ENCODE measurements at regions not wholly inside any gene's neighbourhood (a gene's known extent, or its start where the extent isn't known, plus 50 kb on each side); places are given as distances from the start of the nearest gene placed in this dataset.

- TF ChIP-seq REST (IDR thresholded peaks at IDR 0.05; ENCODE audit: borderline replicate concordance) (peak; percentile 71), EP300 (conservative IDR thresholded peaks at IDR 0.05; ENCODE audit: poor library complexity, severe bottlenecking) (peak; percentile 89)
These were observed 478.1 kb downstream of the KLF5 start (continued) for GRCh38 chr13:73536865-73537264.

GRCh38 chr13:73535341-73535740, 476.5 kb downstream of the KLF5 start:
- H3K9ac ChIP-seq (ENCODE audit: low read length) = no peak overlapping the region
- no peak overlapping the region for H3K27ac ChIP-seq (ENCODE audit: low read length)
- H3K9me2 ChIP-seq (ENCODE audit: insufficient read depth, low read length) = no peaks in the 10 kb centered on the region
- H3F3A ChIP-seq (ENCODE audit: insufficient read depth, low read length, poor library complexity, severe bottlenecking) = peaks cover 9% of the 10 kb centered on the region
- H3K4me3 ChIP-seq (ENCODE audit: low read length) = no peak overlapping the region
- no peak overlapping the region for H2AFZ ChIP-seq (ENCODE audit: low read depth, low read length)
- H3K79me2 ChIP-seq (replicated peaks; ENCODE audit: insufficient read depth, low read length) = no peaks in the 10 kb centered on the region
- TF ChIP-seq TAF1 (IDR thresholded peaks at IDR 0.05; ENCODE audit: low read depth) (no peak), MXI1 (conservative IDR thresholded peaks at IDR 0.05; ENCODE audit: poor library complexity, severe bottlenecking) (no peak), POLR2AphosphoS5 (IDR thresholded peaks at IDR 0.05) (no peak), SMC3 (conservative IDR thresholded peaks at IDR 0.05; ENCODE audit: poor library complexity) (no peak), EP300 (conservative IDR thresholded peaks at IDR 0.05; ENCODE audit: poor library complexity, severe bottlenecking) (no peak), EZH2 (IDR thresholded peaks at IDR 0.05; ENCODE audit: borderline replicate concordance, insufficient read depth, low read length, poor library complexity, severe bottlenecking) (no peak)
- no peaks in the 10 kb centered on the region for H3K27me3 ChIP-seq (ENCODE audit: insufficient read depth, low read depth, low read length)
- H3K4me2 ChIP-seq (ENCODE audit: low read length) = no peak overlapping the region
- H4K20me1 ChIP-seq (ENCODE audit: insufficient read depth) = no peaks in the 10 kb centered on the region
- H3K9me3 ChIP-seq (ENCODE audit: low read length) = no peaks in the 10 kb centered on the region
- H3K36me3 ChIP-seq (ENCODE audit: insufficient read depth, low read length) = no peaks in the 10 kb centered on the region

GRCh38 chr13:73532987-73533510, 474.2 kb downstream of the KLF5 start:
- Histone ChIP-seq H3K4me2 (ENCODE audit: low read length) (no peak overlapping the region), H3K9ac (ENCODE audit: low read length) (no peak overlapping the region)

More at GRCh38 chr13:73532987-73533510, 474.2 kb downstream of the KLF5 start:
- Histone ChIP-seq H3K27ac (ENCODE audit: low read length) (no peak overlapping the region), H3K79me2 (replicated peaks; ENCODE audit: insufficient read depth, low read length) (no peaks in the 10 kb centered on the region), H3K4me3 (ENCODE audit: low read length) (no peak overlapping the region), H3F3A (ENCODE audit: insufficient read depth, low read length, poor library complexity, severe bottlenecking) (peaks cover 9% of the 10 kb centered on the region), H3K9me2 (ENCODE audit: insufficient read depth, low read length) (no peaks in the 10 kb centered on the region), H4K20me1 (ENCODE audit: insufficient read depth) (no peaks in the 10 kb centered on the region), H3K9me3 (ENCODE audit: low read length) (no peaks in the 10 kb centered on the region), H3K27me3 (ENCODE audit: insufficient read depth, low read depth, low read length) (no peaks in the 10 kb centered on the region), H2AFZ (ENCODE audit: low read depth, low read length) (no peak overlapping the region), H3K36me3 (ENCODE audit: insufficient read depth, low read length) (no peaks in the 10 kb centered on the region)
- TF ChIP-seq SMC3 (conservative IDR thresholded peaks at IDR 0.05; ENCODE audit: poor library complexity) = no peak
- TF ChIP-seq MXI1 (conservative IDR thresholded peaks at IDR 0.05; ENCODE audit: poor library complexity, severe bottlenecking) = no peak
- TF ChIP-seq REST (IDR thresholded peaks at IDR 0.05; ENCODE audit: borderline replicate concordance) = no peak
- no peak for TF ChIP-seq POLR2AphosphoS5 (IDR thresholded peaks at IDR 0.05)
- no peak for TF ChIP-seq TAF1 (IDR thresholded peaks at IDR 0.05; ENCODE audit: low read depth)
- no peak for TF ChIP-seq RAD21 (conservative IDR thresholded peaks at IDR 0.05)
- no peak for TF ChIP-seq EZH2 (IDR thresholded peaks at IDR 0.05; ENCODE audit: borderline replicate concordance, insufficient read depth, low read length, poor library complexity, severe bottlenecking)
- no peak for TF ChIP-seq CTCF (IDR thresholded peaks at IDR 0.05; ENCODE audit: poor library complexity, severe bottlenecking)
- TF ChIP-seq EP300 (conservative IDR thresholded peaks at IDR 0.05; ENCODE audit: poor library complexity, severe bottlenecking) = no peak

All from neural cell (in vitro differentiated cells).